ENCODE measurements at regions not wholly inside any gene's neighbourhood (a gene's known extent, or its start where the extent isn't known, plus 50 kb on each side); places are given as distances from the start of the nearest gene placed in this dataset.

- no peaks in the 10 kb centered on the region for H3K9me3 ChIP-seq
- H3K36me3 ChIP-seq (ENCODE audit: control insufficient read depth in 2 of 2, extremely low read depth in 1 of 2, insufficient read depth in 1 of 2, low read length in 1 of 2), result no peaks in the 10 kb centered on the region
- H3K4me1 Mint-ChIP-seq, result no peaks in the 10 kb centered on the region
- no peak overlapping the region for H3K4me3 Mint-ChIP-seq
- peaks cover 3 to 29% (median 19%) of the 10 kb centered on the region in 3 donors for H3K9me3 Mint-ChIP-seq
- H3K27me3 Mint-ChIP-seq, result no peaks in the 10 kb centered on the region
- DNase-seq (no peak), ATAC-seq (replicated peaks in 1 of 4) (no peak)
- POLR2A ChIA-PET, result no interaction called here
- WGBS (ENCODE audit: insufficient coverage), result no CpG with 5 or more reads among the region's 1 CpG
- H3K27ac ChIP-seq (ENCODE audit: low read length), result no peak overlapping the region
- H3K4me1 ChIP-seq (ENCODE audit: control insufficient read depth in 1 of 2, extremely low read depth in 1 of 2, insufficient read depth in 2 of 2, low read length in 2 of 2), result no peaks in the 10 kb centered on the region
- H3K27me3 ChIP-seq (replicated peaks in 1 of 2; ENCODE audit: control insufficient read depth in 2 of 2, extremely low read depth in 1 of 2, insufficient read depth in 2 of 2, low read length in 1 of 2), result no peaks in the 10 kb centered on the region
- no peak overlapping the region for H3K27ac Mint-ChIP-seq
- no peaks in the 10 kb centered on the region for H3K36me3 Mint-ChIP-seq
- CTCF ChIA-PET, result no interaction called here
- H3K4me3 ChIP-seq (ENCODE audit: control insufficient read depth in 1 of 2, extremely low read depth in 1 of 2, low read length in 1 of 2), result no peak overlapping the region
Observed at GRCh38 chr14:82122655-82123054, 589.0 kb upstream of the SEL1L start.

GRCh38 chr14:82124511-82124910 lies 590.9 kb upstream of the SEL1L start:
- DNase-seq, result no peak
- ATAC-seq (replicated peaks in 1 of 4), result no peak
- Mint-ChIP-seq H3K9me3 (peaks cover 6 to 23% (median 16%) of the 10 kb centered on the region in 3 donors), H3K27ac (no peak overlapping the region), H3K36me3 (no peaks in the 10 kb centered on the region), H3K27me3 (no peaks in the 10 kb centered on the region), H3K4me3 (no peak overlapping the region), H3K4me1 (no peaks in the 10 kb centered on the region)
- Histone ChIP-seq H3K4me1 (ENCODE audit: control insufficient read depth in 1 of 2, extremely low read depth in 1 of 2, insufficient read depth in 2 of 2, low read length in 2 of 2) (no peaks in the 10 kb centered on the region), H3K36me3 (ENCODE audit: control insufficient read depth in 2 of 2, extremely low read depth in 1 of 2, insufficient read depth in 1 of 2, low read length in 1 of 2) (no peaks in the 10 kb centered on the region), H3K27me3 (replicated peaks in 1 of 2; ENCODE audit: control insufficient read depth in 2 of 2, extremely low read depth in 1 of 2, insufficient read depth in 2 of 2, low read length in 1 of 2) (no peaks in the 10 kb centered on the region), H3K27ac (ENCODE audit: low read length) (no peak overlapping the region), H3K9me3 (no peaks in the 10 kb centered on the region), H3K4me3 (ENCODE audit: control insufficient read depth in 1 of 2, extremely low read depth in 1 of 2, low read length in 1 of 2) (no peak overlapping the region)
- ChIA-PET CTCF (no interaction called here), POLR2A (no interaction called here)
- WGBS (ENCODE audit: insufficient coverage), result no CpG with 5 or more reads among the region's 2 CpGs

- no peak overlapping the region for H3K27ac ChIP-seq (ENCODE audit: low read length)
- Mint-ChIP-seq H3K27me3 (no peaks in the 10 kb centered on the region), H3K27ac (no peak overlapping the region), H3K4me3 (no peak overlapping the region), H3K9me3 (peaks cover 13 to 24% (median 14%) of the 10 kb centered on the region in 3 donors), H3K36me3 (no peaks in the 10 kb centered on the region), H3K4me1 (no peaks in the 10 kb centered on the region)
- DNase-seq (no peak), ATAC-seq (replicated peaks in 1 of 4) (no peak)
- H3K9me3 ChIP-seq, result no peaks in the 10 kb centered on the region
- no peaks in the 10 kb centered on the region for H3K4me1 ChIP-seq (ENCODE audit: control insufficient read depth in 1 of 2, extremely low read depth in 1 of 2, insufficient read depth in 2 of 2, low read length in 2 of 2)
- 13% methylated on average over 1 of the region's 2 CpGs for WGBS (ENCODE audit: insufficient coverage)
- no peak overlapping the region for H3K4me3 ChIP-seq (ENCODE audit: control insufficient read depth in 1 of 2, extremely low read depth in 1 of 2, low read length in 1 of 2)
- no peaks in the 10 kb centered on the region for H3K27me3 ChIP-seq (replicated peaks in 1 of 2; ENCODE audit: control insufficient read depth in 2 of 2, extremely low read depth in 1 of 2, insufficient read depth in 2 of 2, low read length in 1 of 2)
- ChIA-PET POLR2A (no interaction called here), CTCF (no interaction called here)
- no peaks in the 10 kb centered on the region for H3K36me3 ChIP-seq (ENCODE audit: control insufficient read depth in 2 of 2, extremely low read depth in 1 of 2, insufficient read depth in 1 of 2, low read length in 1 of 2)
Observed at GRCh38 chr14:82126006-82126405, 592.4 kb upstream of the SEL1L start.

- CTCF ChIA-PET, result no interaction called here
- Mint-ChIP-seq H3K9me3 (peaks cover 13 to 20% (median 14%) of the 10 kb centered on the region in 3 donors), H3K36me3 (no peaks in the 10 kb centered on the region), H3K27me3 (no peaks in the 10 kb centered on the region), H3K4me3 (no peak overlapping the region), H3K4me1 (no peaks in the 10 kb centered on the region), H3K27ac (no peak overlapping the region)
- no CpG with 5 or more reads among the region's 1 CpG for WGBS (ENCODE audit: insufficient coverage)
- Histone ChIP-seq H3K27ac (ENCODE audit: low read length) (no peak overlapping the region), H3K9me3 (peaks cover 3% of the 10 kb centered on the region), H3K36me3 (ENCODE audit: control insufficient read depth in 2 of 2, extremely low read depth in 1 of 2, insufficient read depth in 1 of 2, low read length in 1 of 2) (no peaks in the 10 kb centered on the region), H3K27me3 (replicated peaks in 1 of 2; ENCODE audit: control insufficient read depth in 2 of 2, extremely low read depth in 1 of 2, insufficient read depth in 2 of 2, low read length in 1 of 2) (no peaks in the 10 kb centered on the region), H3K4me3 (ENCODE audit: control insufficient read depth in 1 of 2, extremely low read depth in 1 of 2, low read length in 1 of 2) (no peak overlapping the region), H3K4me1 (ENCODE audit: control insufficient read depth in 1 of 2, extremely low read depth in 1 of 2, insufficient read depth in 2 of 2, low read length in 2 of 2) (no peaks in the 10 kb centered on the region)
- POLR2A ChIA-PET, result no interaction called here
- no peak for DNase-seq
- no peak for ATAC-seq (replicated peaks in 1 of 4)
Observed at GRCh38 chr14:82134411-82134810, 600.8 kb upstream of the SEL1L start.

GRCh38 chr14:82138431-82138830 lies 604.8 kb upstream of the SEL1L start:
- H3K4me1 Mint-ChIP-seq, result no peaks in the 10 kb centered on the region
- ChIA-PET CTCF (no interaction called here), POLR2A (no interaction called here)
- H3K4me3 Mint-ChIP-seq, result no peak overlapping the region
- no peaks in the 10 kb centered on the region for H3K27me3 Mint-ChIP-seq
- Histone ChIP-seq H3K9me3 (peaks cover 3% of the 10 kb centered on the region), H3K4me1 (ENCODE audit: control insufficient read depth in 1 of 2, extremely low read depth in 1 of 2, insufficient read depth in 2 of 2, low read length in 2 of 2) (no peaks in the 10 kb centered on the region), H3K27ac (ENCODE audit: low read length) (no peak overlapping the region), H3K36me3 (ENCODE audit: control insufficient read depth in 2 of 2, extremely low read depth in 1 of 2, insufficient read depth in 1 of 2, low read length in 1 of 2) (no peaks in the 10 kb centered on the region), H3K27me3 (replicated peaks in 1 of 2; ENCODE audit: control insufficient read depth in 2 of 2, extremely low read depth in 1 of 2, insufficient read depth in 2 of 2, low read length in 1 of 2) (no peaks in the 10 kb centered on the region), H3K4me3 (ENCODE audit: control insufficient read depth in 1 of 2, extremely low read depth in 1 of 2, low read length in 1 of 2) (no peak overlapping the region)
- no peaks in the 10 kb centered on the region for H3K36me3 Mint-ChIP-seq
- ATAC-seq (replicated peaks in 1 of 4), result no peak
- no CpG with 5 or more reads among the region's 1 CpG for WGBS (ENCODE audit: insufficient coverage)
- H3K27ac Mint-ChIP-seq, result no peak overlapping the region
- peaks cover 12 to 37% (median 12%) of the 10 kb centered on the region in 3 donors for H3K9me3 Mint-ChIP-seq
- DNase-seq, result no peak

- CTCF ChIA-PET, result no interaction called here
- no peaks in the 10 kb centered on the region for H3K36me3 ChIP-seq (ENCODE audit: control insufficient read depth in 2 of 2, extremely low read depth in 1 of 2, insufficient read depth in 1 of 2, low read length in 1 of 2)
- no peak overlapping the region for H3K27ac Mint-ChIP-seq
Observed at GRCh38 chr14:82146846-82147245, 613.2 kb upstream of the SEL1L start.

GRCh38 chr14:82153689-82154088 lies 620.0 kb upstream of the SEL1L start:
- no peak overlapping the region for H3K27ac Mint-ChIP-seq
- H3K9me3 Mint-ChIP-seq, result peaks cover 3 to 14% (median 8%) of the 10 kb centered on the region in 3 donors
- WGBS (ENCODE audit: insufficient coverage), result no CpG with 5 or more reads among the region's 4 CpGs
- H3K4me3 ChIP-seq (ENCODE audit: control insufficient read depth in 1 of 2, extremely low read depth in 1 of 2, low read length in 1 of 2), result no peak overlapping the region
- no peaks in the 10 kb centered on the region for H3K4me1 ChIP-seq (ENCODE audit: control insufficient read depth in 1 of 2, extremely low read depth in 1 of 2, insufficient read depth in 2 of 2, low read length in 2 of 2)
- no peaks in the 10 kb centered on the region for H3K36me3 ChIP-seq (ENCODE audit: control insufficient read depth in 2 of 2, extremely low read depth in 1 of 2, insufficient read depth in 1 of 2, low read length in 1 of 2)
- POLR2A ChIA-PET, result no interaction called here
- no peak overlapping the region for H3K27ac ChIP-seq (ENCODE audit: low read length)
- H3K4me3 Mint-ChIP-seq, result no peak overlapping the region
- ATAC-seq (replicated peaks in 1 of 4), result no peak
- CTCF ChIA-PET, result no interaction called here
- peaks cover 2% of the 10 kb centered on the region for H3K9me3 ChIP-seq
- H3K27me3 Mint-ChIP-seq, result no peaks in the 10 kb centered on the region
- no peak for DNase-seq
- H3K36me3 Mint-ChIP-seq, result no peaks in the 10 kb centered on the region
- no peaks in the 10 kb centered on the region for H3K27me3 ChIP-seq (replicated peaks in 1 of 2; ENCODE audit: control insufficient read depth in 2 of 2, extremely low read depth in 1 of 2, insufficient read depth in 2 of 2, low read length in 1 of 2)
- no peaks in the 10 kb centered on the region for H3K4me1 Mint-ChIP-seq

More at GRCh38 chr14:82146846-82147245, 613.2 kb upstream of the SEL1L start:
- no peak for ATAC-seq (replicated peaks in 1 of 4)
- Histone ChIP-seq H3K9me3 (peaks cover 2% of the 10 kb centered on the region), H3K27ac (ENCODE audit: low read length) (no peak overlapping the region), H3K27me3 (replicated peaks in 1 of 2; ENCODE audit: control insufficient read depth in 2 of 2, extremely low read depth in 1 of 2, insufficient read depth in 2 of 2, low read length in 1 of 2) (no peaks in the 10 kb centered on the region), H3K4me1 (ENCODE audit: control insufficient read depth in 1 of 2, extremely low read depth in 1 of 2, insufficient read depth in 2 of 2, low read length in 2 of 2) (no peaks in the 10 kb centered on the region), H3K4me3 (ENCODE audit: control insufficient read depth in 1 of 2, extremely low read depth in 1 of 2, low read length in 1 of 2) (no peak overlapping the region)
- no peaks in the 10 kb centered on the region for H3K36me3 Mint-ChIP-seq
- H3K9me3 Mint-ChIP-seq, result peaks cover 3 to 19% (median 11%) of the 10 kb centered on the region in 3 donors
- no peak for DNase-seq
- POLR2A ChIA-PET, result no interaction called here
- no peaks in the 10 kb centered on the region for H3K27me3 Mint-ChIP-seq
- no peak overlapping the region for H3K4me3 Mint-ChIP-seq
- H3K4me1 Mint-ChIP-seq, result no peaks in the 10 kb centered on the region
